ENCODE measurements at regions not wholly inside any gene's neighbourhood (a gene's known extent, or its start where the extent isn't known, plus 50 kb on each side); places are given as distances from the start of the nearest gene placed in this dataset.

DNA sequence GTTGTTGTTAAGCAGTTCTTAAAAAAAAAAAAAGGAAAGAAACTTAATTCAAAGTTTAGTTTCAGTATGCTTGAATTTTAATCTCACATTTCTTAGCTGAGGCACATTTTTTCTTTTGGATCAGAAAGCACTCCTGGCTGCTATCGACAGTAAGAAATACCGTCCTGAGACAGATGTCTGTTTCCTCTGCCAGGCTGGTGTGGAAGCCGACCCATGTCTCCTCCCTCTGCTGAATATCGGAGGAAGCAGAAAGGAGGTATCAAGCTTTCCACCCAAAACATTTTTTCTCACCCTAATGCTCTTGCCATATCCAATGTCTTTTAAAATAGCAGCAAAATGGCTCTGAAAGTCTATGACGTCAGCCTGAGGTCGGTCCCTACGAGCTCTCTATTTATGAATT is 208.1 kb downstream of the TLE4 start:
- TF ChIP-seq, protein P1, sequence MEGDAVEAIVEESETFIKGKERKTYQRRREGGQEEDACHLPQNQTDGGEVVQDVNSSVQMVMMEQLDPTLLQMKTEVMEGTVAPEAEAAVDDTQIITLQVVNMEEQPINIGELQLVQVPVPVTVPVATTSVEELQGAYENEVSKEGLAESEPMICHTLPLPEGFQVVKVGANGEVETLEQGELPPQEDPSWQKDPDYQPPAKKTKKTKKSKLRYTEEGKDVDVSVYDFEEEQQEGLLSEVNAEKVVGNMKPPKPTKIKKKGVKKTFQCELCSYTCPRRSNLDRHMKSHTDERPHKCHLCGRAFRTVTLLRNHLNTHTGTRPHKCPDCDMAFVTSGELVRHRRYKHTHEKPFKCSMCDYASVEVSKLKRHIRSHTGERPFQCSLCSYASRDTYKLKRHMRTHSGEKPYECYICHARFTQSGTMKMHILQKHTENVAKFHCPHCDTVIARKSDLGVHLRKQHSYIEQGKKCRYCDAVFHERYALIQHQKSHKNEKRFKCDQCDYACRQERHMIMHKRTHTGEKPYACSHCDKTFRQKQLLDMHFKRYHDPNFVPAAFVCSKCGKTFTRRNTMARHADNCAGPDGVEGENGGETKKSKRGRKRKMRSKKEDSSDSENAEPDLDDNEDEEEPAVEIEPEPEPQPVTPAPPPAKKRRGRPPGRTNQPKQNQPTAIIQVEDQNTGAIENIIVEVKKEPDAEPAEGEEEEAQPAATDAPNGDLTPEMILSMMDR (IDR thresholded peaks at IDR 0.05): no peak
- TF ChIP-seq POLR2A (IDR thresholded peaks at IDR 0.05): no peak
- no peak overlapping the region for H3K4me3 ChIP-seq (ENCODE audit: low read depth, poor library complexity, severe bottlenecking)
- no peak for DNase-seq (ENCODE audit: low spot score in 2 of 2)
- intact Hi-C loops (cut with DNase I; ENCODE audit: low total_unique reads): loop anchor here (5.0 kb wide), 1 partner anchor 1098 kb away; no protein-coding TSS in a partner anchor
- WGBS, 2 donors: 60 to 64% methylated on average over 7 of the region's 7 CpGs

DNA sequence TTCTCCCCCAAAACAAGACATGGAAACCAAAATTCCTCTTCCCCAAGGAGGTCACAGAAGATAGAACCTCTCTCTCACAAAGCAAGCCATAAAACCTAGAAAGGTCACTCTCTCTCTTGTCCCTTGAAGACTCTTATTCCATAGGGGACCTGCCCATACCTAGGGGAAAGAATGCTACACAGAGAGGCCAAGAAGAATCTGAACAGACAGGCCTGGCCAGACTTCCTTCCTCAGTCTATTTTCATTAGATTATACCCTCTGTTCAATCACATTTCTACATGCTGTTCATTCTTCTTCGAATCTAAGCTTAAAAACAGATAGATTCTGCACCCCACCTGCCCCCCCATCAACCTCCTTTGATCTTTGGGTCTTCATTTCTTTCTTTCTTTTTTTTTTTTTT is 206.8 kb downstream of the TLE4 start:
- DNase-seq (ENCODE audit: low spot score in 2 of 2): no peak
- no peak for TF ChIP-seq POLR2A (IDR thresholded peaks at IDR 0.05)
- intact Hi-C loops (cut with DNase I; ENCODE audit: low total_unique reads): loop anchor here (5.0 kb wide), 1 partner anchor 1096 kb away; no protein-coding TSS in a partner anchor
- no peak overlapping the region for H3K4me3 ChIP-seq (ENCODE audit: low read depth, poor library complexity, severe bottlenecking)
- WGBS, 2 donors: 38 to 86% methylated on average over 1 of the region's 1 CpG

DNA sequence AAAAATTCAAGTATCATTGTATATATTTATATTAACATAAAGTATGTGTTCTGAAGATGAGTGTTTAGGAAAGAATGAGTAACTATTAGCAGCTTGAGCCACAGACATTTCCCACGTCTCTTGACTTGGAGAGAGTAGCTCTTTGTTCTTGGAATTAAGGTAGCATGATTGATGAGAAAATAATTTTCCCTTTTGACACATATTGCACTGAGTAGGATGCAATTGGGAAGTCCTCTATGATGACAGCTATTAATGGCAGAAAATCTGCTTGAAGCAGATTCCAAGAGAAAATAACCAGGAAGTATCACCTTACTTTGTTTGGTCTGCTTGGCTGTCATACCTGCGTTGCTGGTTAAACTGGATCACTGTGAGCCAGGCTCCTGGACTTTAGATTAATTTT is 204.8 kb downstream of the TLE4 start:
- DNase-seq (ENCODE audit: low spot score in 2 of 2): no peak
- intact Hi-C loops (cut with DNase I; ENCODE audit: low total_unique reads): loop anchor here (5.0 kb wide), 1 partner anchor 1094 kb away; no protein-coding TSS in a partner anchor
- TF ChIP-seq, protein P1 (IDR thresholded peaks at IDR 0.05): no peak
- no peak for TF ChIP-seq POLR2A (IDR thresholded peaks at IDR 0.05)
- WGBS, 2 donors: 45 to 48% methylated on average over 2 of the region's 2 CpGs
- H3K4me3 ChIP-seq (ENCODE audit: low read depth, poor library complexity, severe bottlenecking): no peak overlapping the region
